ENCODE measurements at regions not wholly inside any gene's neighbourhood (a gene's known extent, or its start where the extent isn't known, plus 50 kb on each side); places are given as distances from the start of the nearest gene placed in this dataset.
A peak's percentile ranks its signal among the peaks of the same experiment; 100 is the strongest.

DNA sequence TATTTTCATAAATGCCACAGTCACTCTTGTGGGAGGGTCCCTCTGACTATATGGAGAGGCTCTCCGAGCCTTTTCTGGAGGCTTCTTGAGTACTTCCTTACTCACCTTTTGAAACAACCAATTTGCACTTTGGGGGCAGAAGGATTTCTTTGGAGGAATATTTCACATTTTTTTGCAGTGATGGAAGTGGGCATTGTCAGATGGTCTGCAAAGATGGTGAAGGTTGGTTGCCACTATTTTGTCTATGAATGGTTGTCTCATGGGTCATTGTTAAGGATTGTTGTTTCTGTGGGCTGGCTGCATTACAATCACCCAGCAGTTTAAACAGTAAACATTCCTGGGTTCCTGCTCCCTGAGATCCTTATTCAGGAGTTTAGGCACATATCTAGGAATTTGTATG lies 388.2 kb downstream of the TMEM135 start:
- DNase-seq (ENCODE audit: low spot score): no peak

DNA sequence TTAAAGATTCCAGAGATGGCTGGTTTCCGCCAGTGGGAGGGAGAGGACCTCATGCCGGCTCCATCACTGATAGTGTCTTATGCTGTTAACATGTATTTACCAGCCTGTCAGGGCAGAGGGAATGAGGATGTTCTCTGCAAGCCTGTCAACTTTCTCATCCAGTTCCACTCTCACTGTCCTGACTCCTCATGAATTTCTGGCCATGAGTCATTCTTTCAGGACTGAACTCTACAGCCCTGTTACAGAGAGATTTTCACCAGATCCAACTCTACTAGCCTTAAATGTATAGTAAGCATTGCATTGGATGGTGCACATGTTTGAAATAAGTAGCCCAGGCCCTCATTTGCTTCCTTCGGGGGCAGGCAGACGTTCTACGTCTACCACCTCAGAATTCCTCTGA lies 387.7 kb downstream of the TMEM135 start:
- no peak for DNase-seq (ENCODE audit: low spot score)

DNA sequence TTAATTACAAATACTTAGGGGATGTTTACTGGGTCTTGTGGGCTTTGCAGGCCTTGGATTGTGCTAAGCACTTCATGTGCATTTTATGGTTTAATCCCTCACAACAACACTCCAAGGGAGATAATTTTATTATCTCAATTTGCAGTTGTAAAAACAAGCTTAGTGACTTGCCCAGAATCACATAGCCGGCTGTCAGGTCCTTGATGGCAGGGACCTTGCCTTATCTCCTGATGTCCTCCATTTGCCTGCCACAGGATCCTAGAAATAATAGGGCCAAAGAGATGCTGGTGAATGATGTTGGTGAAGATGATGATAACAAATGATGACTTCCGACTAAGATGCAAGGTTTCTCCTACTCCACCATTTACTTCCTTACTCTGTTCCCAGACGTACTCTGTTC lies 385.4 kb downstream of the TMEM135 start:
- no peak for DNase-seq (ENCODE audit: low spot score)

DNA sequence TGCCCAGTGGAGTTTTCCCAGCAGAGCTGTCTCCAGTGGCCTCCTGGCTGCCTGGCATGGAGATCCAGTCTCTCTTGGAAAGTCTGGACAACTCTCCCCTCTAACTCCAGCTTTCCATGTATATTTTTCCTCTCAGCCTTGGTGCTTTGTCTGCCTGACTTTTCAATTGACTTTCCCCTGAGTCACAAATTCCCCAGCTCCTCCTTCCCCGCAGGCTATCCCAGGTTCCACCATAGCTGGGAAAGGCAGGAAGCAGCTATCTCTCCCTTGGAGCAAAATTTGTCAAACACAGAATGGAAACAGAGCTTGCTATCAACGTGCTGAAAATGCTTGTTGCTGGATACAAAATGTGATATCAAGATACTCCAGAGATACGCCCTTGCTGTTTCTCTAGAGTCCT lies 384.8 kb downstream of the TMEM135 start:
- DNase-seq (ENCODE audit: low spot score): no peak

DNA sequence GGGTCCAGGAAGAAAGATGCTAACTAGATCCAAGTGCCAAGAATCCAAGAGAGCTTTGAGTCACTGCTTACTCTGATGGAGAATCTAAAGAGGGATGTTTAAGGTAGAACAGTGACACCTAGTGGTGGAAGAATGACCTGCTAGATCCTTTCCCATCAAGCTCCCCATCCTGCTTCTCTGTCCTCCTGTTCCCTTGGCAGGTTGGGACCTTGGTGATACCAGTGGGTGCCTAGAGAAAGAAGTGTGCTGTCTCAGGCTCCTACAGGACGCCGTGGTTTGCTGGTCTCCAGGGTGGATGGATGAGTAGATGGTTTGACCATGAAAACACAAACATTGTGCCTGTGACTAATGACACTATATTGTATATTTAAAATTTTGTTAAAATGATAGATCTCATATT lies 383.7 kb downstream of the TMEM135 start:
- peak; percentile 44 for DNase-seq (ENCODE audit: low spot score)

DNA sequence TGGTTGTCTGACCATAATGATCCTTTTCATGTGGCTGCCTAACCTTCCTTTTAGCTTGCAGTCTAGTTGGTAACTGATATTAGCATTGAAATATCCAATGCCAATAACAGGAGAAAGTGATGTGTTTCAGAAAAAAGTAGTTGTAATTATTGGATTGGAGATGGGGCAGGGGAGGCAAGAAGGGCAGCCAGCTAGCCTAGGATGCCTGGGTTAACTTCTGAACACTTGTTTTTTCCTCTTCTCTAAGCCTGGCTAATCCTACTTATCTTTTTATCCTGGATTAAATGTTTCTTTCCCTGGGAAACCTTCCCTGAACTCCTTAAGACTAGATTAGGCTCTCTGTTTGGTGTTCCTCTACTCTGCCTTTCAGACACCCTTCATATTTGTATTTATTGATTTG lies 380.2 kb downstream of the TMEM135 start:
- DNase-seq (ENCODE audit: low spot score): no peak

DNA sequence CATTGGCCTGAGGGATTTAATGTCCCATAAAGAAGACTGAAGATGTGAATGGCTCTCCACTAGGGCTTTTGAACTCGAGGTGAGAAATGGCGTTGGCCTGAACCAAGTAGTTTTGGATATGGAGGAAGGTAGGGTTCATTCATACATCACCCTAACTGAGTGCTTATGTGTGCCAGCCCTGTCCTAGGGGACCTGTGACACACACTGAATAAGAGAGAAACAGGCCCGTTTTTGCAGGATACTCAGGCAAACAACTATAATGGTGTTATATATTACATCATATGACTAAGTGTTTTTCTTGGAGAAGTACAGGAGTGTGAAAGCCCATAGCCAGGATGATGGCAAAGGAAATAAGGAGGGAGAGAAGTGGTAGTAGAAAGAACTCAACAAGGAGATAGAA lies 368.1 kb downstream of the TMEM135 start:
- no peak for DNase-seq (ENCODE audit: low spot score)

DNA sequence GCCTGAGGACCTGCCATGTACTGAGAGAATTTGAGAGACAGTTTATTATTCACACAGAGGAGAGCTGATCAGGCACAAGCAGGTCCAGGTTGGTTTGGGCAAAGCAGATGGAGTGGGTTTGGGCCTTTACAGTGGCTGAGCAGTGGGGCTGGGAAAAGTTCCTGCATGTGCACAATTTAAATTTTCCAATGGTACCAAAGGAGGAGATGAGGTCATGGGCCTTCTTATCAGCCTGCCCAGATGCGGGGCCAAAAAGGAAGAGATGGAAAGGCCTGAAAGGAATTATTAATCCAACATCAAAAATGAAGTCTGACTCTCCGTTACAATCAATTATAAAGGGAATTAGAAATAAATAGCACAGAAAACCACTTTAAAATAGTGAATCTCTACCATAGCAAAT lies 367.6 kb downstream of the TMEM135 start:
- no peak for DNase-seq (ENCODE audit: low spot score)

DNA sequence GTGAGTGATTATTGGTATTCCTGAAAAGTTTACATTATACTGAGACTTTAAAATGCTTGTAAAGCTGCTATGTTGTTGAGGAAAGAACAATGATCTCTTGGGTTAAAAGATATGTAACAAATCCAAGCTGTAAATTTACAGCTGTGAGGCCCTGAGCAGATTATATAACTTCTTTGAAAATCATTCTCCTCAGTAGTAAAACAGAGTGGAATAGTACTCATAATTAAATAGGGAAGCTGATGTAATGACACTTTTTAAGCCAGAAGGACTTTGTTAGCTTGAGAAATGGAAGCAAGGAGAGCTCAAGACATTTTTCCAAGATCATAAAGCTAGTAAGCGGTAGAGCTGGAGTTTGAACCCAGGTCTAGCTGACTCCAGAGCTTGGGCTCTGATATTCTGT lies 363.9 kb downstream of the TMEM135 start:
- no peak for DNase-seq (ENCODE audit: low spot score)

DNA sequence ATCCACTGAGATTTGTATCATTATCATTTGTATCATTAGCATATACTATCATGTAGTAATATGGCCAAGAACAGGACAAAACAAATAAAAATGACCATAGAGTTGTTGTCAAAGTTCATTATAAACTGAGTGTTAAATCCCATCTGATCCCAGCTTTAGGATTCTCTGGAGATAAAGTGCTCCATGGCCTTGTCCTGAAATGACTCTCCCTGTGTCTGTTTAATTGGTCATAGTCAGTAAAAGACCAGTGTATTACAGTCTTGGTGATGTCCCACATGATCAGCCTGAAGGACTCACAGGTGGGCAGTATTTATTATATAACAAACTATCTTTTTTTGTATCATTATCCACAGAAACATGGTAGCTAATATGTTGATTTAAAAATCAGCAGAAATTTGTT lies 361.6 kb downstream of the TMEM135 start:
- DNase-seq (ENCODE audit: low spot score): no peak

DNA sequence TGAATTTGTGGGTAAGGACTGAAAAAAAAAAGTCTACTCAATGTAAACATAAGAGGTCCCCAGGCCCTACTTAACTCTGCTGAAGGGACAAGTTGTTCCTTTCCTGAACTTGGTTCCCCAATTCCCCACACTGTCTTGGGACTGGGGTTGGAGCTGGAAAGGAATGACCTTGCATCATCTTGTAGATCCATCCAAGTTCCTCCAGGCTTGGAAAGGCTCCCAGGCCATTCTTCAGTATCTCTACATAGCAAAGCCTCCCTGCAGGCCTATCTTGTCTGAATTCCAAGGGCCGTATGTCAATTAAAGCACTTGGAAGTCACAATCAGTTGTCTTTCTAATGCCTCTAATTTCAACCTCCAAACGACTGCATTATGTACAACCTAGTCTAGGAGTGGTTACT lies 361.2 kb downstream of the TMEM135 start:
- no peak for DNase-seq (ENCODE audit: low spot score)

DNA sequence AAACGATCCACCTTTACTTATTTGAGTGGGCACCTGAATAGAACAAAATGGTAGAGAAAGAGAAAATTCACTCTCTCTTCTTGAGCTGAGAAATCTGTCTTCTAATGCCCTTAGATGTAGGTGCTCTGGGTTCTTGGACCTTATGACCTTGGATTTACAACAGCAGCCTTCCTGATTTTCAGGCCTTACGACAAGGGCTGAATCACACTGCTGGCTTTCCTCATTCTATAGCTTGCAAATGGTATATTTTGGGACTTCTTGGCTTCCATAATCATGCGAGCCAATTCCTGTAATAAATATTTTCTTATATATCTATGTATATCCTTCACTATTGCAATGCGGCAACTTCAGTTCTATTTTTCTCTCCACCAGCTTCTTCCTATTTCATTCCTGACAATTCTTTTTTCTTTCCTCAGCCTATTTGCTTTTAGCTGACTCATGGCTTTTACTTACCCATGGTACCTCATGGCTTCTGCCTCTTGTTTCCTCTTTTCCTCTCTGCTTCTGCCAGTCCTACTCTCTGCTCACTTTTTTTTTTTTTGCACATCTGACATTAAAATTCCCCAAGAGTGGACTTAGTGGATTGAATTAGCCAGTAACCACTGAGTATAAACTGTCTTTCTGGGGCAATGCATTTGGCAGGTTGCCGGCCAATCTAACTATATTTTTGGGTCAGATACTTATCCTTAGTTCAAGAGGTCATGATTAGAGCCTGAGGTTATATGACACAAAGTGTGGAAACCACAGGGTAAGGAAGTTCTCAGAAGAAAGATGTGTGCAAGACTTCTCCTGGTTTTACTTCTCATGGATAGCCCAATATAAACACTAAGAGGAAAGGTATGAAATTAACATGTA lies 359.5 kb downstream of the TMEM135 start:
- DNase-seq (ENCODE audit: low spot score): no peak

DNA sequence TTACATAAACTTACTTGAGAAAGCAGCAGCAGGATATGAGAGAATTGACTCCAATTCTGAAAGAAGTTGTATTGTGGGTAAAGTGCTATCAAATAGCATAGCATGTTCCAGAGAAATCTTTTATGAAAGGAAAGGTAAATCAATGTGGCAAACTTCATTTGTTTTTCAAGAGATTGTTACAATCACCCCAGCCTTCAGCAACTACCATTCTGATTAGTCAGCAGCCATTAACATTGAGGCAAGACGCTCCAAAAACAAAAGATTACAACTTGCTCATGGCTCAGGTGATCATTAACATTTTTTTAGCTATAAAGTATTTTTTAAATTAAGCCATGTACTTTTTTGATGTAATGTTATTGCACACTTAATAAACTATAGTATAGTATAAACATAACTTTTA lies 357.2 kb downstream of the TMEM135 start:
- DNase-seq (ENCODE audit: low spot score): no peak

DNA sequence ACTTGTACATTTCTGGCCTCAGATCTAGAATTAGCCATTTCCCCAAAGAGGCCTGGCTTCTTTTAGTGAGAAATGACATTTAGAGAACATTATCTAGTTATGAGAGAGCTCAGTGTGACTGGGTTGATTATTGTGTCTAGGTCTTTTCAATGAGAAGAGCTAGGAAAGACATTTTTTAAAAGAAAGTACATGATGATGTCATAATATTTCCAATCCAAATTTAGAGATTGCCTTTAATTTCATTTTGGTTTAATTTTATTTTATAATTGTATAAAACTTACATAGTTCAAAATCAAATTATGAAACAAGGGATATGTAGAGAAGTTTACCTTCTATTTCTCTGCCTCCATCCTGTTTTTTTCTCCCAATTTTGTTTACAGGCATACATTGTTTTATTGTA lies 354.9 kb downstream of the TMEM135 start:
- DNase-seq (ENCODE audit: low spot score): no peak

DNA sequence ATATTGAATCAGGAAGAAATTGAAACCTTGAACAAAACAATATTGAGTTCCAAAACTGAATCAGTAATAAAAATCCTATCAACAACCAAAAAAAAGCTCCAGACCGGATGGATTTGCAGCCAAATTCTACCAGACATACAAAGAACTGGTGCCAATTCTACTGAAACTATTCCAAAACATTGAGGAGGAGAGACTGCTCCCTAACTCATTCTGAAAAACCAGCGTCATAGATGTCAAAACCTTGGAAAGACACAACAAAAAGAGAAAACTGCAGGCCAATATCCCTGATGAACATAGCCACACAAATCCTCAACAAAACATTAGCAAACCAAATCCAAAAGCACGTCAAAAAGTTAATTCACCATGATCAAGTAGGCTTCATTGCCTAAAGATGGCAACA lies 353.8 kb downstream of the TMEM135 start:
- DNase-seq (ENCODE audit: low spot score): no peak

DNA sequence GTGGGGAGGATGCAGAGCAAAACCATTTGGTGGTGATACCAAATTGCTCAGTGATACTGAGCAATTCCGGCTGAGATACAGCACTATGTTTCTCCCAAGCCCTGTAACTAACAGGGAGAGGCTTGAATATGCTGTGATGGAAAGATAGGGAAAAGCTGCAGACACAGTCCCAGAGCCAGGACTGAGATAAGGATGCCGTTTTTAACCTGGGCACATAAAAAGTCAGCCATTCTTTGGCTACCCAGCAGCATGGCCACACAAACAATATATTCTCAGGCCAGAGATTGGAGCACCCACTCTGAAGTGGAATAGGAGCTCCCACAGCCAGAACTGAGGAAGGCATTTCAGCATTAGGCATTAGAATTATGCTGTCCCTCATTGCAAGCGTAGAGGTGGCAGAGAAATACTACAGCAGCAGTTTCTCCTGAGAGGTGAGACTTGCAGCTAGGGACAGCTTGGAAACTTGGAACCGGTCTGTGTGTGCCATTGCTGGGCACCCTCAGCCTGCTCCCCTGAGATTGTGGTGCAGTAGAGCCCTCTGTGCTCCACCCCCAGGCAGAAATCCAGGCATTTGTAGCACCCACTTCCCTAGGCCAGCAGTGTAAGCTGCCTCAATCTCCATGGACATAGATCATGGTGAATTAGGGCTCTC lies 346.5 kb downstream of the TMEM135 start:
- DNase-seq (ENCODE audit: low spot score): no peak

DNA sequence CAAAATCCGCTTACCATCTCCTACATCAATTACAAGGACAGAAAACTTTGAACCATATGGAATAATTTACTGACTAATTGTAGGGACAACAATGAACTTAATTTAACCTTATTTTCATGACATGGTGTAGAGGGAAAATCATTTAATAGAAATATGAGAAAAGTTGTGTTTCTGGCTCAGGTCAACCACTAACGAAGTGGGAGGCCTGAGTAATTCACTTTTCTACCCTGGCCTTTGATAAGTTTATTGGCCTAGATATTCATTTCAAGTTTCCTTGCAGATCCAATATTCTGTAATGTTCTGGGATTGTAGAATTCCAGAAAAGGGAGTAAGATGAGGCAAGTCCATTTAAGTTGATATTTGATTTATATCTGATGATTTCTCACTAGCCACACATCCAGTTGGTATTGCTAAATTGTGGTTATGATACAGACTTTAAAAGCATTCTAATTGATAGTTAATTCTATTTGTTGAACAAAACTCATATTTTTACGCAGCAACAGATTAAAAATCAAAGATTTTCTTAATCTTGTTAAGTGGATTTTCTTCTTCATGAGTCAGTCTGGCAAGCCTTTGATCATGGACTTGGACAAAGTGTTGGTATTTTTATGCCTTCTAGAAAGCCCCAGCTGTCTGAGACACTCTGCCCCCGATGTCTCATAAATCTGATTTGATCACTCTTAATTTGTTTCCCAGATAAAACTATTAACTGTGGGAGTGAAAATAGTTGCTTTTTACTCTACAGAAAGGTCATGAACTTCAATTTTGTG lies 336.5 kb downstream of the TMEM135 start:
- DNase-seq (ENCODE audit: low spot score): no peak

All from CD4-positive, alpha-beta T cell treated with Interleukin-15 for 4 hours (primary cell).